Suprapubic skin (tissue), 4 donors: ENCODE measurements at regions not wholly inside any gene's neighbourhood (a gene's known extent, or its start where the extent isn't known, plus 50 kb on each side); places are given as distances from the start of the nearest gene placed in this dataset.

ENCODE experiments used
- EP300 ChIP-seq: sonication (generic); formaldehyde crosslinking; IDR thresholded peaks from one replicate; pipeline ENCODE4 v1.6.1; 2017; ENCODE audit warnings: antibody characterized with exemption
- POLR2A ChIP-seq, 2 donors: fragments of 450-650 bp; IDR thresholded peaks; one replicate each; pipeline ENCODE4 v1.6.1; 2017; ENCODE audit warnings: antibody characterized with exemption in 2 of 2, mild to moderate bottlenecking in 2 of 2, moderate library complexity in 2 of 2
- POLR2AphosphoS5 ChIP-seq, 3 donors: sonication (generic); formaldehyde crosslinking; IDR thresholded peaks; one replicate each; pipeline ENCODE4 v1.6.1; 2017; ENCODE audit warnings: antibody characterized with exemption in 3 of 3
- TF ChIP-seq, protein P1 (sequence below), 2 donors: fragments of 200-600 bp in 1 of 2; fragments of 450-650 bp in 1 of 2; sonication (generic) in 1 of 2; IDR thresholded peaks; one replicate each; pipeline ENCODE4 v1.5.1; 2016 to 2019; ENCODE audit warnings: antibody characterized with exemption in 2 of 2, mild to moderate bottlenecking in 1 of 2, moderate library complexity in 1 of 2

DNA sequence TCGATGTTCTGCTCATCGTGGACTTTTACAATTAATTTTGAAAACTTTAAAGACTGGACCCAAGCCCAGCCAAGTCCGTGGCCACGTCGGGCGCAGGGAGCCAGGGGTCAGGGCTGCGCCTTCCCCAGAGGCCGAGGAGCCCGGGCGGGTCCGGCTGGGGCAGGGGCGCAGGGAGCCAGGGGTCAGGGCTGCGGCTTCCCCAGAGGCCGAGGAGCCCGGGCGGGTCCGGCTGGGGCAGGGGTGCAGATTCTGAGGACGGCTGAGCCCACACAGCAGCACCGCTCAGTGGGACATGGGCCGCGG is 75.2 kb downstream of the MICALL2 start:
- TF ChIP-seq, protein P1, sequence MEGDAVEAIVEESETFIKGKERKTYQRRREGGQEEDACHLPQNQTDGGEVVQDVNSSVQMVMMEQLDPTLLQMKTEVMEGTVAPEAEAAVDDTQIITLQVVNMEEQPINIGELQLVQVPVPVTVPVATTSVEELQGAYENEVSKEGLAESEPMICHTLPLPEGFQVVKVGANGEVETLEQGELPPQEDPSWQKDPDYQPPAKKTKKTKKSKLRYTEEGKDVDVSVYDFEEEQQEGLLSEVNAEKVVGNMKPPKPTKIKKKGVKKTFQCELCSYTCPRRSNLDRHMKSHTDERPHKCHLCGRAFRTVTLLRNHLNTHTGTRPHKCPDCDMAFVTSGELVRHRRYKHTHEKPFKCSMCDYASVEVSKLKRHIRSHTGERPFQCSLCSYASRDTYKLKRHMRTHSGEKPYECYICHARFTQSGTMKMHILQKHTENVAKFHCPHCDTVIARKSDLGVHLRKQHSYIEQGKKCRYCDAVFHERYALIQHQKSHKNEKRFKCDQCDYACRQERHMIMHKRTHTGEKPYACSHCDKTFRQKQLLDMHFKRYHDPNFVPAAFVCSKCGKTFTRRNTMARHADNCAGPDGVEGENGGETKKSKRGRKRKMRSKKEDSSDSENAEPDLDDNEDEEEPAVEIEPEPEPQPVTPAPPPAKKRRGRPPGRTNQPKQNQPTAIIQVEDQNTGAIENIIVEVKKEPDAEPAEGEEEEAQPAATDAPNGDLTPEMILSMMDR (IDR thresholded peaks at IDR 0.05): no peak
- TF ChIP-seq POLR2A (IDR thresholded peaks at IDR 0.05) (no peak), POLR2AphosphoS5 (IDR thresholded peaks at IDR 0.05) (no peak), EP300 (no peak)
